ENCODE measurements at regions not wholly inside any gene's neighbourhood (a gene's known extent, or its start where the extent isn't known, plus 50 kb on each side); places are given as distances from the start of the nearest gene placed in this dataset.

DNA sequence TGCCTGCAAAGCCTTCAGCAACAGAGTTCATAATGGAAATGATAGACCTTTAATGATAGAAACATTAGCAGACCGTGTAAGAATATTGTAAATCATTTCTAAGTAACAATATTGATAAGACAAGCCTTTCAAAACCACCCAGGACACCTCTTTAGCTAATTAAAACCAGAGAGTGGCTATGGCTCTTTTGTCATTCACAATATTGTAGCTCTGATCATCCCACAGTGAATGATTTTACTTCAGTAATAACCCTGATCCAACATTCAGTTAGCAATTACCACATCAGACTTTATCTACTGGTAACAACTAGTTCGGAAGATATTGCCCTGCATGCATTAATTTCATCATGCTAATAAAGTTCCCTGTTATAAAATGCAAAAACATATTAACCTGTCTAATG is 432.6 kb downstream of the DTWD2 start:
- Histone ChIP-seq H3K36me3 (no peaks in the 10 kb centered on the region), H3K27me3 (no peaks in the 10 kb centered on the region), H3K27ac (no peak overlapping the region), H3K9me3 (no peaks in the 10 kb centered on the region), H3K4me3 (no peak overlapping the region), H3K4me1 (no peaks in the 10 kb centered on the region)
- TF ChIP-seq POLR2A (IDR thresholded peaks at IDR 0.05): no peak
- TF ChIP-seq, protein P1, sequence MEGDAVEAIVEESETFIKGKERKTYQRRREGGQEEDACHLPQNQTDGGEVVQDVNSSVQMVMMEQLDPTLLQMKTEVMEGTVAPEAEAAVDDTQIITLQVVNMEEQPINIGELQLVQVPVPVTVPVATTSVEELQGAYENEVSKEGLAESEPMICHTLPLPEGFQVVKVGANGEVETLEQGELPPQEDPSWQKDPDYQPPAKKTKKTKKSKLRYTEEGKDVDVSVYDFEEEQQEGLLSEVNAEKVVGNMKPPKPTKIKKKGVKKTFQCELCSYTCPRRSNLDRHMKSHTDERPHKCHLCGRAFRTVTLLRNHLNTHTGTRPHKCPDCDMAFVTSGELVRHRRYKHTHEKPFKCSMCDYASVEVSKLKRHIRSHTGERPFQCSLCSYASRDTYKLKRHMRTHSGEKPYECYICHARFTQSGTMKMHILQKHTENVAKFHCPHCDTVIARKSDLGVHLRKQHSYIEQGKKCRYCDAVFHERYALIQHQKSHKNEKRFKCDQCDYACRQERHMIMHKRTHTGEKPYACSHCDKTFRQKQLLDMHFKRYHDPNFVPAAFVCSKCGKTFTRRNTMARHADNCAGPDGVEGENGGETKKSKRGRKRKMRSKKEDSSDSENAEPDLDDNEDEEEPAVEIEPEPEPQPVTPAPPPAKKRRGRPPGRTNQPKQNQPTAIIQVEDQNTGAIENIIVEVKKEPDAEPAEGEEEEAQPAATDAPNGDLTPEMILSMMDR (IDR thresholded peaks at IDR 0.05): no peak
- DNase-seq: no peak

DNA sequence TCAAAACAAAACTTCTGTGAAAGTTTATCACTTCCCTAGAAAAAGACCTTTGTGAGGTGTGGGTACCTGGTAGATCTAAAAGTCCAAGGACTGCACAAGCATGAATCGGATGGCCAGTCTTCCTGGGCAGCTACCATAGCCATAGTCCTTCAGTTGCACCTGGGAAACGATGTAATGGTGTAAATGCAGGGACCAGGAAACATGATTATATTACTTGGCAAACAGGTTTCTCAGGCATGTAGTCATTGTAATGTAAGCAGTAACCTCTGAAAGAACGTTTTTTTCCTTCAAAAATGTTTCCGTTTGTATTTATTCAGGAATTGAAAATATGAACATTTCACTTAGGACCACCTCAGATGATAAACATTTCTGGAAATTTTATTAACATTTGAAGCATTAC is 433.4 kb downstream of the DTWD2 start:
- TF ChIP-seq POLR2A (IDR thresholded peaks at IDR 0.05): no peak
- TF ChIP-seq, protein P1 (IDR thresholded peaks at IDR 0.05): no peak
- H3K27ac ChIP-seq: no peak overlapping the region
- H3K27me3 ChIP-seq: no peaks in the 10 kb centered on the region
- H3K9me3 ChIP-seq: no peaks in the 10 kb centered on the region
- no peak for DNase-seq
- H3K4me1 ChIP-seq: no peaks in the 10 kb centered on the region
- H3K36me3 ChIP-seq: no peaks in the 10 kb centered on the region
- H3K4me3 ChIP-seq: no peak overlapping the region

DNA sequence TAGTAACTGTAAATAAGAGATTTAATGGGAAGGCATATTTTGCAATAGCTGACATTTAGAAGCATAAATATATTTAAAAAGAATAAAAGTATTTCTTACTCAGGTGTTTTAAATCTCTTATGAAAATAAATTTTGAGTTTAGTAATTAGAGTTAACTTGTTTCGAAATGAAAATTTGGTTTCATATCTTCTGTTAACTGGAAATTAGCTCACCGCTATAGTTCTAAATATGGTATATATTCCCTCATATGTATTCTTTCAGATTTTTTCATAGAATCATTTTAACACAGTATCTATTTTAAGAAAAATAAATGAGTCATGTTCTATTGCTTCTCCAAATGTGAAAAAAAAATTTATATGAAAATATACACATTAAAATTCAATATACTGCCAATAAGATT is 434.1 kb downstream of the DTWD2 start:
- Histone ChIP-seq H3K36me3 (no peaks in the 10 kb centered on the region), H3K9me3 (no peaks in the 10 kb centered on the region), H3K4me3 (no peak overlapping the region), H3K27me3 (no peaks in the 10 kb centered on the region), H3K4me1 (no peaks in the 10 kb centered on the region), H3K27ac (no peak overlapping the region)
- no peak for TF ChIP-seq POLR2A (IDR thresholded peaks at IDR 0.05)
- TF ChIP-seq, protein P1 (IDR thresholded peaks at IDR 0.05): no peak
- no peak for DNase-seq

DNA sequence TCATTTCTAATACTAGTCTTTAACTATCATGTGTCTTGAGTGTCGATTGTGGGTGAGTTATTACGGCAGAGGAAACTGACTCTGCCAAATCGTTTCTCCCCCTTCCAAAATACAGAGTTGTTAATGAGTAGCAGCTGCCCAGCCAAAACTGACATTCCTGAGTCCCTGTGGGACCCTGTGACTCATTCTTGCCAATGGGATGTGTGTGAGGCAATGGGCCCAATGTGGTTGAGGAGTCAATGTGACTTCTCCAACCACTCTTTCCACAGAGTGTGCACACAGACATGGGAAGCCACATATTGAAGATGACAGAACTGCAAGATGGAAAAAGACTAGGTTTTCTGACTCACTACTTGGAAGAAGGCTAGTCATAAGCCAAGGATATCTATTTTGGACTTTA is 434.7 kb downstream of the DTWD2 start:
- DNase-seq: no peak
- Histone ChIP-seq H3K4me1 (no peaks in the 10 kb centered on the region), H3K9me3 (no peaks in the 10 kb centered on the region), H3K27ac (no peak overlapping the region), H3K36me3 (no peaks in the 10 kb centered on the region), H3K4me3 (no peak overlapping the region), H3K27me3 (no peaks in the 10 kb centered on the region)
- TF ChIP-seq, protein P1 (IDR thresholded peaks at IDR 0.05): no peak
- TF ChIP-seq POLR2A (IDR thresholded peaks at IDR 0.05): no peak

DNA sequence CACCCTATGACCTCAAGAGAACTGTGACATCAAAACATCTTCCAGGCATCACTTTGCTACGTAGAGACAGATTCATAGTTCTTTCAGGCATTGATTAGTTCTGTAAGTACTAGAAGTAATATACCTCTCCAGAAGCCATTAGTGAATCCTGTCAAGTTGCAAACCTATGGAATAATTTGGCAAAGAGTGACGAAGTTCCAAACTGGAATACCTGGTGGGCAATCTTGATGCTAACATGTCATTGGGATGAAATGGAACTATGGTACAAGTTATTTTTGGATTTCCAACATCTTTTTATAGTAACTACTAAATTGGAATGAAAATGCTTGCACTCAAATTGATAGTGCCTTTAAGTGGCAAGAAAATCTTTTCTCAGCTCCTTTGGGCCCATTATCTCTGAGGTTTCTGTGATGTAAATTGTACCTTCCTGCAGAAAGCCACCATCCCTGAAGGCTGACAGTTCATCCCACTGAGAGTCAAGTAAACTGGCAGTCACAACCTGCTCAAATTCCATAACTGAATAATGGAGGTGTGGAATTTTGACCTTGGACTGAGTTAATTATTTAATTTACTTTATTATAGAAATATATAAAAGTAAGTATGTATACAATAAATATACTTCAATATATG is 435.5 kb downstream of the DTWD2 start:
- TF ChIP-seq POLR2A (IDR thresholded peaks at IDR 0.05): no peak
- TF ChIP-seq, protein P1 (IDR thresholded peaks at IDR 0.05): no peak
- H3K36me3 ChIP-seq: no peaks in the 10 kb centered on the region
- H3K27ac ChIP-seq: no peak overlapping the region
- H3K4me1 ChIP-seq: no peaks in the 10 kb centered on the region
- no peaks in the 10 kb centered on the region for H3K27me3 ChIP-seq
- no peaks in the 10 kb centered on the region for H3K9me3 ChIP-seq
- DNase-seq: no peak
- no peak overlapping the region for H3K4me3 ChIP-seq

DNA sequence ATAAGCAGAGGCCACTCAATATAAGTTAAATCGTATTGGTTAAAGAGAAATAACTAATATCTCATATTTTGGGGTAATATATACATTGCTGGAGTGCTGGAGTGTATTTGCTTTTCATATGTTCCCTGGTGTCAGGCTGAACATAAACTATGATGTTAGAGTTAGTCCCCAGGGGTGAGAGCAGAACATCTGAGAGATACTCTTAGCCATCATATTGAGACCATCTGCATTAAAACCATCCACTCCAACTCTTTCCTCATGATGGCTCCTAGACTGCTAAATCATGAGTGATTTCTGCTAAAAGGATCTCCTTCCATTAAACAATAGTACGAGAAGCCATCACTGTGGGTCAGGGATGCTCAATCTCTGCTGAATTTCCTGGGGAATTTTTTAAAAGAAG is 436.2 kb downstream of the DTWD2 start:
- H3K9me3 ChIP-seq: no peaks in the 10 kb centered on the region
- H3K4me3 ChIP-seq: no peak overlapping the region
- no peaks in the 10 kb centered on the region for H3K27me3 ChIP-seq
- no peak for DNase-seq
- TF ChIP-seq, protein P1 (IDR thresholded peaks at IDR 0.05): no peak
- TF ChIP-seq POLR2A (IDR thresholded peaks at IDR 0.05): no peak
- H3K36me3 ChIP-seq: no peaks in the 10 kb centered on the region
- no peaks in the 10 kb centered on the region for H3K4me1 ChIP-seq
- no peak overlapping the region for H3K27ac ChIP-seq

All from Peyer's patch (tissue), 4 donors.